ENCODE measurements at regions not wholly inside any gene's neighbourhood (a gene's known extent, or its start where the extent isn't known, plus 50 kb on each side); places are given as distances from the start of the nearest gene placed in this dataset.

- ChIA-PET POLR2A (no interaction called here), CTCF (interaction anchor here (1.5 kb wide), 1 partner anchor 37 kb away, joined by 3 read pairs; no protein-coding TSS in a partner anchor)
- no peak for TF ChIP-seq CTCF (IDR thresholded peaks at IDR 0.05; ENCODE audit: control extremely low read depth, extremely low read depth, low read depth, missing control alignments)
- no peak for DNase-seq (ENCODE audit: extremely low spot score)
Observed at GRCh38 chr2:40528564-40528963, 76.7 kb upstream of the SLC8A1 start.

- ChIA-PET POLR2A (no interaction called here), CTCF (interaction anchor here (0.7 kb wide), 1 partner anchor 11 kb away, joined by 4 read pairs; no protein-coding TSS in a partner anchor)
- DNase-seq (ENCODE audit: extremely low spot score), result no peak
- no peak for TF ChIP-seq CTCF (IDR thresholded peaks at IDR 0.05; ENCODE audit: control extremely low read depth, extremely low read depth, low read depth, missing control alignments)
Observed at GRCh38 chr2:40531359-40531758, 79.5 kb upstream of the SLC8A1 start.

- no peak for TF ChIP-seq CTCF (IDR thresholded peaks at IDR 0.05; ENCODE audit: control extremely low read depth, extremely low read depth, low read depth, missing control alignments)
- DNase-seq (ENCODE audit: extremely low spot score), result no peak
- ChIA-PET CTCF (interaction anchor here (1.0 to 2.7 kb wide), 4 partner anchors 8 to 21 kb away, joined by 3 to 12 read pairs (median 6); no protein-coding TSS in a partner anchor), POLR2A (no interaction called here)
Observed at GRCh38 chr2:40534528-40534927, 82.6 kb upstream of the SLC8A1 start.

GRCh38 chr2:40535972-40536371, 84.1 kb upstream of the SLC8A1 start:
- no peak for DNase-seq (ENCODE audit: extremely low spot score)
- no peak for TF ChIP-seq CTCF (IDR thresholded peaks at IDR 0.05; ENCODE audit: control extremely low read depth, extremely low read depth, low read depth, missing control alignments)
- POLR2A ChIA-PET, result no interaction called here
- CTCF ChIA-PET, result no interaction called here

GRCh38 chr2:40540026-40540425, 88.1 kb upstream of the SLC8A1 start:
- TF ChIP-seq CTCF (IDR thresholded peaks at IDR 0.05; ENCODE audit: control extremely low read depth, extremely low read depth, low read depth, missing control alignments), result no peak
- CTCF ChIA-PET, result interaction anchor here (2.4 kb wide), 1 partner anchor 15 kb away, joined by 9 read pairs; no protein-coding TSS in a partner anchor
- DNase-seq (ENCODE audit: extremely low spot score), result no peak
- POLR2A ChIA-PET, result no interaction called here

- DNase-seq (ENCODE audit: extremely low spot score), result no peak
- POLR2A ChIA-PET, result no interaction called here
- CTCF ChIA-PET, result interaction anchor here (0.8 to 3.7 kb wide), 4 partner anchors 9 to 20 kb away, joined by 3 to 31 read pairs (median 4); no protein-coding TSS in a partner anchor
- TF ChIP-seq CTCF (IDR thresholded peaks at IDR 0.05; ENCODE audit: control extremely low read depth, extremely low read depth, low read depth, missing control alignments), result no peak
Observed at GRCh38 chr2:40543381-40543780, 91.5 kb upstream of the SLC8A1 start.

Data from GM10248 (cell line).